ENCODE measurements at regions not wholly inside any gene's neighbourhood (a gene's known extent, or its start where the extent isn't known, plus 50 kb on each side); places are given as distances from the start of the nearest gene placed in this dataset.

GRCh38 chr3:176615826-176616225, 581.5 kb downstream of the TBL1XR1 start:
- no peak overlapping the region for H4K5ac ChIP-seq (ENCODE audit: insufficient read length, low read depth, low read length)
- no peak overlapping the region for H2AK5ac ChIP-seq (ENCODE audit: insufficient read length, low read length)
- Mint-ChIP-seq H3K4me1 (0 out of 4 replicates have a peak, but pooled peaks cover 0 to 3% of the 10 kb centered on the region in 2 experiments), H3K27ac (no peak overlapping the region), H3K36me3 (ENCODE audit: insufficient read depth in 1 of 3, low read depth in 3 of 3) (no peaks in the 10 kb centered on the region), H3K9me3 (no peaks in the 10 kb centered on the region), H3K27me3 (ENCODE audit: low read depth) (no peaks in the 10 kb centered on the region), H3K4me3 (no peak overlapping the region)
- H2AFZ ChIP-seq (ENCODE audit: low read length): no peak overlapping the region
- H2BK5ac ChIP-seq (ENCODE audit: insufficient read length, low read length): no peak overlapping the region
- H3K9ac ChIP-seq (ENCODE audit: extremely low read depth, insufficient read length, low read length): no peak overlapping the region
- H3K79me2 ChIP-seq (ENCODE audit: insufficient read depth, low read length): no peaks in the 10 kb centered on the region
- H2BK20ac ChIP-seq (ENCODE audit: low read depth, low read length, poor library complexity, severe bottlenecking): no peak overlapping the region
- H2BK12ac ChIP-seq (ENCODE audit: insufficient read length, low read depth, low read length): no peak overlapping the region
- H3K23ac ChIP-seq (ENCODE audit: insufficient read length, low read depth, low read length): no peak overlapping the region
- H3K56ac ChIP-seq (ENCODE audit: insufficient read length, low read depth, low read length): no peak overlapping the region
- no peak overlapping the region for H2BK120ac ChIP-seq (ENCODE audit: low read depth, low read length, poor library complexity, severe bottlenecking)
- TF ChIP-seq CTCF (conservative IDR thresholded peaks at IDR 0.05): no peak
- no peaks in the 10 kb centered on the region for H3K27me3 ChIP-seq (ENCODE audit: insufficient read depth, low read length)
- H3K4me1 ChIP-seq (ENCODE audit: insufficient read depth, low read length): no peaks in the 10 kb centered on the region
- no peaks in the 10 kb centered on the region for H3K23me2 ChIP-seq (ENCODE audit: insufficient read length, low read depth, low read length, poor library complexity, severe bottlenecking)
- no peaks in the 10 kb centered on the region for H4K20me1 ChIP-seq (ENCODE audit: control insufficient read depth, insufficient read depth, insufficient read length)
- no peak overlapping the region for H4K8ac ChIP-seq (replicated peaks; ENCODE audit: insufficient read length, low read depth, low read length)
- DNase-seq: no peak
- H3K18ac ChIP-seq (ENCODE audit: insufficient read length, low read depth, low read length): no peak overlapping the region
- no peak overlapping the region for H3K14ac ChIP-seq (ENCODE audit: insufficient read depth, low read length)
- no peak overlapping the region for H3K27ac ChIP-seq (ENCODE audit: insufficient read length, low read depth, low read length)
- no peak overlapping the region for H2BK15ac ChIP-seq (ENCODE audit: low read depth, low read length)
- H3K79me1 ChIP-seq (ENCODE audit: insufficient read depth, low read depth, low read length, poor library complexity, severe bottlenecking): no peaks in the 10 kb centered on the region
- H3K4me2 ChIP-seq (ENCODE audit: insufficient read depth, insufficient read length, low read length): no peak overlapping the region
- no peak overlapping the region for H3T11ph ChIP-seq (ENCODE audit: low read length)
- H3K9me3 ChIP-seq (ENCODE audit: control insufficient read depth, low read depth, low read length): no peaks in the 10 kb centered on the region
- H3K4ac ChIP-seq (ENCODE audit: low read depth, low read length): no peak overlapping the region
- H4K91ac ChIP-seq (ENCODE audit: insufficient read length, low read depth, low read length): no peak overlapping the region

Data from H9 (cell line).